Suprapubic skin (tissue), 3 donors: ENCODE measurements at regions not wholly inside any gene's neighbourhood (a gene's known extent, or its start where the extent isn't known, plus 50 kb on each side); places are given as distances from the start of the nearest gene placed in this dataset.

Experiments
- CTCF ChIP-seq, 2 donors: fragments of 200-600 bp in 1 of 2; fragments of 450-650 bp in 1 of 2; sonication (generic) in 1 of 2; IDR thresholded peaks; one replicate each; pipeline ENCODE4 v1.5.1; 2016 to 2019; ENCODE audit warnings: antibody characterized with exemption in 2 of 2, mild to moderate bottlenecking in 1 of 2, moderate library complexity in 1 of 2
- POLR2AphosphoS5 ChIP-seq, 3 donors: sonication (generic); formaldehyde crosslinking; IDR thresholded peaks; one replicate each; pipeline ENCODE4 v1.6.1; 2017; ENCODE audit warnings: antibody characterized with exemption in 3 of 3

DNA sequence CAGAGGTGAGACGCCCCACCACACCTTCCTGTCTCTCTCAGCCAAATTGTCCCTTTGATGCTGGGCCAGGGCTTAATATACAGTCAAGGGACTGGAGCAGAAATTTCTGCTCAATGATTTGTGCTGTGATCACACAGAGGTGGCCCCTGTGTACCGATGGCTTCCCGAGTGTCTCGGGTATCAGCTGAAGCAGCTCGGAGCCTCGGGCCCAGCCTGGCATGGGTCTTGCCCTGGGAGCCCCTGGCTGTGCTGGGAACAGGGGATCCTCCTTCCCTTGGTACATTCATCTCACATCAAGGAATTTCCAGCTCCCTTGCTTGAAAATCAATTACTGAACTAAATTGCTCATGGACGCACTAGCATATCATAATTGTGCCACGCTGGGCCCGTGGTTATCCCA, 148.8 kb upstream of the C1orf174 start:
- no peak for TF ChIP-seq CTCF (IDR thresholded peaks at IDR 0.05)
- TF ChIP-seq POLR2AphosphoS5 (IDR thresholded peaks at IDR 0.05): no peak
